Dendritic cell treated with granulocyte-macrophage colony-stimulating factor and Interleukin-4, amounts not matched to agents 40 ng/mL and 50 ng/mL, for 4 days (primary cell): ENCODE measurements at regions not wholly inside any gene's neighbourhood (a gene's known extent, or its start where the extent isn't known, plus 50 kb on each side); places are given as distances from the start of the nearest gene placed in this dataset.

ENCODE experiments used
- H3K27ac Mint-ChIP-seq: one replicate; pipeline ENCODE4 v1.8.0; 2022; ENCODE audit warnings: mild to moderate bottlenecking, mixed read lengths
- H3K27me3 Mint-ChIP-seq: one replicate; pipeline ENCODE4 v1.8.0; 2022; ENCODE audit warnings: mild to moderate bottlenecking, mixed read lengths
- H3K36me3 Mint-ChIP-seq: one replicate; pipeline ENCODE4 v1.8.0; 2022; ENCODE audit warnings: low read depth, mixed read lengths
- H3K4me1 Mint-ChIP-seq: one replicate; pipeline ENCODE4 v1.8.0; 2022; ENCODE audit warnings: low read depth, mixed read lengths
- H3K4me3 Mint-ChIP-seq: one replicate; pipeline ENCODE4 v1.8.0; 2022; ENCODE audit warnings: mild to moderate bottlenecking, moderate library complexity, mixed read lengths
- H3K9me3 Mint-ChIP-seq: one replicate; pipeline ENCODE4 v1.8.0; 2022; ENCODE audit warnings: mixed read lengths
- intact Hi-C: fragments of 100-400 bp; cut with micrococcal nuclease; formaldehyde crosslinking; loops from one replicate; pipeline ENCODE4 v1.15.0; 2022

GRCh38 chr13:76489274-76489673 lies 396.9 kb downstream of the KCTD12 start:
- no peaks in the 10 kb centered on the region for H3K27me3 Mint-ChIP-seq
- H3K9me3 Mint-ChIP-seq, result no peaks in the 10 kb centered on the region
- intact Hi-C loops, result no loop called here
- H3K36me3 Mint-ChIP-seq, result no peaks in the 10 kb centered on the region
- H3K4me3 Mint-ChIP-seq, result no peak overlapping the region
- H3K4me1 Mint-ChIP-seq, result no peaks in the 10 kb centered on the region
- H3K27ac Mint-ChIP-seq, result no peak overlapping the region

GRCh38 chr13:76481738-76482137 lies 404.5 kb downstream of the KCTD12 start:
- H3K27me3 Mint-ChIP-seq, result no peaks in the 10 kb centered on the region
- intact Hi-C loops, result no loop called here
- no peak overlapping the region for H3K4me3 Mint-ChIP-seq
- no peaks in the 10 kb centered on the region for H3K4me1 Mint-ChIP-seq
- H3K36me3 Mint-ChIP-seq, result no peaks in the 10 kb centered on the region
- no peaks in the 10 kb centered on the region for H3K9me3 Mint-ChIP-seq
- H3K27ac Mint-ChIP-seq, result no peak overlapping the region

- Mint-ChIP-seq H3K36me3 (no peaks in the 10 kb centered on the region), H3K9me3 (no peaks in the 10 kb centered on the region), H3K4me3 (no peak overlapping the region), H3K27me3 (no peaks in the 10 kb centered on the region), H3K4me1 (no peaks in the 10 kb centered on the region), H3K27ac (no peak overlapping the region)
- intact Hi-C loops, result loop anchor here (5.0 to 10.0 kb wide), 2 partner anchors 427 to 500 kb away; no protein-coding TSS in a partner anchor
Observed at GRCh38 chr13:76474966-76475365, 411.2 kb downstream of the KCTD12 start.

GRCh38 chr13:76474356-76474755 lies 411.8 kb downstream of the KCTD12 start:
- Mint-ChIP-seq H3K27me3 (no peaks in the 10 kb centered on the region), H3K9me3 (no peaks in the 10 kb centered on the region), H3K4me3 (no peak overlapping the region), H3K36me3 (no peaks in the 10 kb centered on the region), H3K4me1 (no peaks in the 10 kb centered on the region), H3K27ac (no peak overlapping the region)
- intact Hi-C loops, result loop anchor here (5.0 to 10.0 kb wide), 2 partner anchors 428 to 500 kb away; no protein-coding TSS in a partner anchor

GRCh38 chr13:76473552-76474134 lies 412.6 kb downstream of the KCTD12 start:
- Mint-ChIP-seq H3K27ac (no peak overlapping the region), H3K4me1 (no peaks in the 10 kb centered on the region), H3K4me3 (no peak overlapping the region), H3K27me3 (no peaks in the 10 kb centered on the region), H3K36me3 (no peaks in the 10 kb centered on the region), H3K9me3 (no peaks in the 10 kb centered on the region)
- intact Hi-C loops, result loop anchor here (1.0 to 10.0 kb wide), 4 partner anchors 429 to 777 kb away; no protein-coding TSS in a partner anchor

GRCh38 chr13:76472916-76473315 lies 413.3 kb downstream of the KCTD12 start:
- Mint-ChIP-seq H3K27me3 (no peaks in the 10 kb centered on the region), H3K27ac (no peak overlapping the region), H3K9me3 (no peaks in the 10 kb centered on the region), H3K4me3 (no peak overlapping the region), H3K4me1 (no peaks in the 10 kb centered on the region), H3K36me3 (no peaks in the 10 kb centered on the region)
- intact Hi-C loops, result loop anchor here (1.0 to 10.0 kb wide), 4 partner anchors 429 to 776 kb away; no protein-coding TSS in a partner anchor

GRCh38 chr13:76471486-76471885 lies 414.7 kb downstream of the KCTD12 start:
- no peak overlapping the region for H3K4me3 Mint-ChIP-seq
- no peaks in the 10 kb centered on the region for H3K27me3 Mint-ChIP-seq
- H3K4me1 Mint-ChIP-seq, result no peaks in the 10 kb centered on the region
- no peak overlapping the region for H3K27ac Mint-ChIP-seq
- intact Hi-C loops, result loop anchor here (5.0 to 10.0 kb wide), 2 partner anchors 431 to 503 kb away; no protein-coding TSS in a partner anchor
- H3K9me3 Mint-ChIP-seq, result no peaks in the 10 kb centered on the region
- no peaks in the 10 kb centered on the region for H3K36me3 Mint-ChIP-seq

GRCh38 chr13:76470991-76471390 lies 415.2 kb downstream of the KCTD12 start:
- H3K27me3 Mint-ChIP-seq, result no peaks in the 10 kb centered on the region
- no peaks in the 10 kb centered on the region for H3K9me3 Mint-ChIP-seq
- H3K27ac Mint-ChIP-seq, result no peak overlapping the region
- H3K4me1 Mint-ChIP-seq, result no peaks in the 10 kb centered on the region
- intact Hi-C loops, result loop anchor here (5.0 to 10.0 kb wide), 2 partner anchors 431 to 504 kb away; no protein-coding TSS in a partner anchor
- H3K4me3 Mint-ChIP-seq, result no peak overlapping the region
- H3K36me3 Mint-ChIP-seq, result no peaks in the 10 kb centered on the region

GRCh38 chr13:76466043-76466442 lies 420.2 kb downstream of the KCTD12 start:
- Mint-ChIP-seq H3K9me3 (no peaks in the 10 kb centered on the region), H3K36me3 (no peaks in the 10 kb centered on the region), H3K27ac (no peak overlapping the region), H3K4me1 (no peaks in the 10 kb centered on the region), H3K27me3 (no peaks in the 10 kb centered on the region), H3K4me3 (no peak overlapping the region)
- intact Hi-C loops, result no loop called here

GRCh38 chr13:76463314-76463713 lies 422.9 kb downstream of the KCTD12 start:
- no peak overlapping the region for H3K27ac Mint-ChIP-seq
- H3K4me1 Mint-ChIP-seq, result no peaks in the 10 kb centered on the region
- no peaks in the 10 kb centered on the region for H3K27me3 Mint-ChIP-seq
- no peaks in the 10 kb centered on the region for H3K9me3 Mint-ChIP-seq
- intact Hi-C loops, result no loop called here
- no peak overlapping the region for H3K4me3 Mint-ChIP-seq
- no peaks in the 10 kb centered on the region for H3K36me3 Mint-ChIP-seq

GRCh38 chr13:76461999-76462398 lies 424.2 kb downstream of the KCTD12 start:
- Mint-ChIP-seq H3K27ac (no peak overlapping the region), H3K4me1 (no peaks in the 10 kb centered on the region), H3K9me3 (no peaks in the 10 kb centered on the region), H3K4me3 (no peak overlapping the region), H3K27me3 (no peaks in the 10 kb centered on the region), H3K36me3 (no peaks in the 10 kb centered on the region)
- intact Hi-C loops, result no loop called here

GRCh38 chr13:76461484-76461883 lies 424.7 kb downstream of the KCTD12 start:
- H3K27me3 Mint-ChIP-seq, result no peaks in the 10 kb centered on the region
- intact Hi-C loops, result no loop called here
- no peaks in the 10 kb centered on the region for H3K4me1 Mint-ChIP-seq
- no peaks in the 10 kb centered on the region for H3K36me3 Mint-ChIP-seq
- H3K4me3 Mint-ChIP-seq, result no peak overlapping the region
- no peak overlapping the region for H3K27ac Mint-ChIP-seq
- no peaks in the 10 kb centered on the region for H3K9me3 Mint-ChIP-seq

GRCh38 chr13:76459863-76460262 lies 426.3 kb downstream of the KCTD12 start:
- Mint-ChIP-seq H3K4me3 (no peak overlapping the region), H3K27ac (no peak overlapping the region), H3K4me1 (no peaks in the 10 kb centered on the region), H3K9me3 (no peaks in the 10 kb centered on the region), H3K36me3 (no peaks in the 10 kb centered on the region), H3K27me3 (no peaks in the 10 kb centered on the region)
- intact Hi-C loops, result no loop called here

GRCh38 chr13:76455960-76456359 lies 430.2 kb downstream of the KCTD12 start:
- H3K4me3 Mint-ChIP-seq, result no peak overlapping the region
- no peaks in the 10 kb centered on the region for H3K4me1 Mint-ChIP-seq
- no peaks in the 10 kb centered on the region for H3K36me3 Mint-ChIP-seq
- H3K9me3 Mint-ChIP-seq, result peaks cover 27% of the 10 kb centered on the region
- no peak overlapping the region for H3K27ac Mint-ChIP-seq
- intact Hi-C loops, result no loop called here
- H3K27me3 Mint-ChIP-seq, result no peaks in the 10 kb centered on the region

GRCh38 chr13:76454991-76455390 lies 431.2 kb downstream of the KCTD12 start:
- H3K4me1 Mint-ChIP-seq, result no peaks in the 10 kb centered on the region
- intact Hi-C loops, result no loop called here
- peaks cover 27% of the 10 kb centered on the region for H3K9me3 Mint-ChIP-seq
- H3K27me3 Mint-ChIP-seq, result no peaks in the 10 kb centered on the region
- H3K36me3 Mint-ChIP-seq, result no peaks in the 10 kb centered on the region
- H3K4me3 Mint-ChIP-seq, result no peak overlapping the region
- no peak overlapping the region for H3K27ac Mint-ChIP-seq
